Activated CD4-positive, alpha-beta memory T cell treated with anti-CD3 and anti-CD28 coated beads for 36 hours (primary cell): ENCODE measurements at regions not wholly inside any gene's neighbourhood (a gene's known extent, or its start where the extent isn't known, plus 50 kb on each side); places are given as distances from the start of the nearest gene placed in this dataset.

ENCODE experiments used
- CTCF ChIA-PET: fragments of 350-600 bp; sonication (Branson Sonifier 250); formaldehyde crosslinking; loops from one replicate; lab custom pipeline; 2021; ENCODE audit warnings: antibody characterized with exemption, inconsistent platforms; lab: Charles Lee
- POLR2A ChIA-PET: fragments of 350-600 bp; sonication (Branson Sonifier 250); formaldehyde crosslinking; loops from one replicate; lab custom pipeline; 2021; ENCODE audit warnings: antibody characterized with exemption; lab: Charles Lee
- DNase-seq: peaks from one replicate; pipeline ENCODE4 v3.0.0-alpha.2; 2020
- H3K27ac Mint-ChIP-seq: one replicate; pipeline ENCODE4 v1.8.0; 2021; ENCODE audit warnings: mixed read lengths
- H3K27me3 Mint-ChIP-seq: one replicate; pipeline ENCODE4 v1.8.0; 2021; ENCODE audit warnings: mixed read lengths
- H3K36me3 Mint-ChIP-seq: one replicate; pipeline ENCODE4 v1.8.0; 2021; ENCODE audit warnings: mixed read lengths
- H3K4me1 Mint-ChIP-seq: one replicate; pipeline ENCODE4 v1.8.0; 2021; ENCODE audit warnings: low read depth, mixed read lengths
- H3K4me3 Mint-ChIP-seq: one replicate; pipeline ENCODE4 v1.8.0; 2021; ENCODE audit warnings: mild to moderate bottlenecking, mixed read lengths
- H3K9me3 Mint-ChIP-seq: one replicate; pipeline ENCODE4 v1.8.0; 2021; ENCODE audit warnings: mixed read lengths
- intact Hi-C: fragments of 100-400 bp; cut with micrococcal nuclease; formaldehyde crosslinking; loops from one replicate; pipeline ENCODE4 v1.15.1; 2023

DNA sequence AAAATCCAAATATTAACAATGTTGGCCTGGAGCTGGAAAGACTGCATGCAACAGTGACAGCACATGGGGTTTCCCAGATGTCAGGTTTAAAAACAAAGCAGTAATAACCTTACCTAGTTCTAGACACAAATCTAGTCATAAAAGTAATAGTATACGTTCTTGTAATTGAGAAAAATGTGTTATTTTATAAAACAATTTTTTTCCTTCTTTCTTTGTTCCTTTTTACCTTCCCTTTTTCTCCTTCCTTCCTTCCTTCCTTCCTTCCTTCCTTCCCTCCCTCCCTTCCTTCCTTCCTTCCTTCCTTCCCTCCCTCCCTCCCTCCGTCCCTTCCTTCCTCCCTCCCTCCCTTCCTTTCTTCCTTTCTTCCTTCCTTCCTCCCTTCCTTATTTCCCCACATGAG, 242.7 kb upstream of the PDE10A start:
- H3K27ac Mint-ChIP-seq: no peak overlapping the region
- intact Hi-C loops: no loop called here
- peaks cover 8% of the 10 kb centered on the region for H3K9me3 Mint-ChIP-seq
- no peaks in the 10 kb centered on the region for H3K4me1 Mint-ChIP-seq
- H3K4me3 Mint-ChIP-seq: no peak overlapping the region
- ChIA-PET CTCF (interaction anchor here (0.7 kb wide), 1 partner anchor 21 kb away, joined by 3 read pairs; no protein-coding TSS in a partner anchor), POLR2A (no interaction called here)
- H3K36me3 Mint-ChIP-seq: no peaks in the 10 kb centered on the region
- no peak for DNase-seq
- H3K27me3 Mint-ChIP-seq: peaks cover 5% of the 10 kb centered on the region

DNA sequence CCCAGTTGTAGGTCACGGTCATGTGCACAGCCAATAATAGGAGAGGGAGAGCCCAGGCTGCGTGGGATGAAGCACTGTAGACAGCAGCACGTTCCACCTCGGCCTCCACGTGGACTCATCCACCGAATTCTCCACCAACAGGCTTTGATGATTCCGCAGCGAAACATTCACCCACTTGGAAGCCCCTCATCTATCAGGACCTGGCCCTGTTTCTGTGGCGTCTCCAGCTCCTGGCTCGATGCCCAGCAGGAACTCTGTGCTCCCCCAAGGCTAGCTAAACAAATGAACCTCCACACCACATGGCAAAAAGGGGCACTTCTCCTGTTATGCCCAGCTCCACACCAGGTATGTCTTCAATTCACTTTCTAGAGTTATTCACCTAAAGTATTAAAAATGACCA, 237.9 kb upstream of the PDE10A start:
- ChIA-PET POLR2A (no interaction called here), CTCF (no interaction called here)
- no peaks in the 10 kb centered on the region for H3K36me3 Mint-ChIP-seq
- H3K9me3 Mint-ChIP-seq: peaks cover under 1% of the 10 kb centered on the region
- H3K4me1 Mint-ChIP-seq: no peaks in the 10 kb centered on the region
- H3K4me3 Mint-ChIP-seq: no peak overlapping the region
- no peak overlapping the region for H3K27ac Mint-ChIP-seq
- intact Hi-C loops: no loop called here
- peaks cover 6% of the 10 kb centered on the region for H3K27me3 Mint-ChIP-seq
- no peak for DNase-seq

- ChIA-PET POLR2A (no interaction called here), CTCF (no interaction called here)
- H3K4me1 Mint-ChIP-seq: no peaks in the 10 kb centered on the region
- intact Hi-C loops: no loop called here
- no peak overlapping the region for H3K4me3 Mint-ChIP-seq
- DNase-seq: no peak
- no peaks in the 10 kb centered on the region for H3K9me3 Mint-ChIP-seq
- H3K36me3 Mint-ChIP-seq: no peaks in the 10 kb centered on the region
- H3K27me3 Mint-ChIP-seq: peaks cover 6% of the 10 kb centered on the region
- H3K27ac Mint-ChIP-seq: no peak overlapping the region
Measured at GRCh38 chr6:165899611-165900010, 236.6 kb upstream of the PDE10A start.

- intact Hi-C loops: no loop called here
- H3K27ac Mint-ChIP-seq: no peak overlapping the region
- ChIA-PET POLR2A (no interaction called here), CTCF (interaction anchor here (1.1 to 1.4 kb wide), 2 partner anchors 11 kb away, joined by 3 to 4 read pairs; no protein-coding TSS in a partner anchor)
- DNase-seq: no peak
- no peaks in the 10 kb centered on the region for H3K36me3 Mint-ChIP-seq
- H3K4me1 Mint-ChIP-seq: no peaks in the 10 kb centered on the region
- H3K27me3 Mint-ChIP-seq: peaks cover 9% of the 10 kb centered on the region
- no peaks in the 10 kb centered on the region for H3K9me3 Mint-ChIP-seq
- H3K4me3 Mint-ChIP-seq: no peak overlapping the region
Measured at GRCh38 chr6:165895421-165896165, 232.6 kb upstream of the PDE10A start.

DNA sequence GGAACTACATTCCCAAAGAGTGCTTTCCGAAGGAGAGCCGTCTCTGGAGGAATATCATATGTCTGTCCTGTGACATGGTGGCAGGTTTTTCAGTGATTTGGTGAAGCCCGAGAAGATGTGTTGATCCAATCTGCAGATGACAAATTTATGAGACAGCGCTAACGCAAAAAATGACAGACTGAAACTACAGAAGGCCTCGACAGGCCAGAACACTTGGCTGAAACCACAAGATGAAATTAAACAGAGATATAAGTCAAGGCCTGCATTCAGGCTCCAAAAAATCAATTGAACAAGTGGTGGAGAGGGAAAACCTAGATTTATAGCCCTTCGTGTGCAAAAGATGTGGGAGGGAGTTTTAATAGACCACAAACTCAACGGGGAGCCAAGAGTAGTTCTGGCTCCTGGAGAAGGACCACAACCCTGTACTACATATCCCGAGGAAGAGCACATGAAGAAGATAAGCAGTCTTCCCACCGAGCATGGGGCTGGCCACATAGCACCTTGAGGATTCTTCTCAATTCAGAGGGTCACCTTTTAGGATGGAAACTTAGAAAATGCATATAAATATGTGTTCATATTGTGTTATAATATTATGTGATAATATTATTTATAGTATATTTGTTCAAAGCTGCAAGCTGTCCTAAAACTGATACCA, 231.3 kb upstream of the PDE10A start:
- peaks cover 9% of the 10 kb centered on the region for H3K27me3 Mint-ChIP-seq
- intact Hi-C loops: no loop called here
- CTCF ChIA-PET: interaction anchor here (1.1 kb wide), 1 partner anchor 10 kb away, joined by 3 read pairs; no protein-coding TSS in a partner anchor
- no peak overlapping the region for H3K4me3 Mint-ChIP-seq
- no peaks in the 10 kb centered on the region for H3K36me3 Mint-ChIP-seq
- no peaks in the 10 kb centered on the region for H3K4me1 Mint-ChIP-seq
- POLR2A ChIA-PET: no interaction called here
- H3K27ac Mint-ChIP-seq: no peak overlapping the region
- H3K9me3 Mint-ChIP-seq: no peaks in the 10 kb centered on the region
- no peak for DNase-seq

DNA sequence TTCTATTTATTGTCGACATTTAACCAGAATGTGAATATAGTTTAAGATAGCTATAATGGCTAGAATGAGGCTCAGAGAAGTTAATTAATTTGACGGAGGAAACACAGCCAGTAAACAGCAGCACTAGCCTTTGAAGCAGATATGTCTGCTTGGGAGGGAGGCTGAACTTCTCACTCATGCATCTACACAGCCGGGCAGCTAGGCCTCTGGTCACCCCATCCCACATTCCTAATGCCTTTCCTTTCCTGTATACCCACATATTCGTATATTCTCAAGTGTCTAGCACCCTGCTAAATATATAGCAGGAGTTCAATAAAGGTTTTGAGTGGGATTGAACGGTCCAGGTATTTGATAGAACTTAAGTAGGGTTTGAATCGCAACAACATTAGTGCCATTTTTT, 230.4 kb upstream of the PDE10A start:
- intact Hi-C loops: no loop called here
- CTCF ChIA-PET: interaction anchor here (5.3 kb wide), 1 partner anchor 213 kb away, joined by 23 read pairs; no protein-coding TSS in a partner anchor
- Mint-ChIP-seq H3K36me3 (no peaks in the 10 kb centered on the region), H3K4me3 (no peak overlapping the region), H3K27me3 (peaks cover 5% of the 10 kb centered on the region), H3K4me1 (no peaks in the 10 kb centered on the region), H3K9me3 (no peaks in the 10 kb centered on the region), H3K27ac (no peak overlapping the region)
- DNase-seq: no peak
- POLR2A ChIA-PET: no interaction called here

- Mint-ChIP-seq H3K4me1 (no peaks in the 10 kb centered on the region), H3K27ac (no peak overlapping the region), H3K4me3 (no peak overlapping the region), H3K36me3 (no peaks in the 10 kb centered on the region), H3K9me3 (peaks cover 4% of the 10 kb centered on the region), H3K27me3 (peaks cover 5% of the 10 kb centered on the region)
- intact Hi-C loops: no loop called here
- ChIA-PET POLR2A (no interaction called here), CTCF (interaction anchor here (5.3 kb wide), 1 partner anchor 215 kb away, joined by 23 read pairs; no protein-coding TSS in a partner anchor)
- DNase-seq: no peak
Measured at GRCh38 chr6:165891320-165891719, 228.3 kb upstream of the PDE10A start.

DNA sequence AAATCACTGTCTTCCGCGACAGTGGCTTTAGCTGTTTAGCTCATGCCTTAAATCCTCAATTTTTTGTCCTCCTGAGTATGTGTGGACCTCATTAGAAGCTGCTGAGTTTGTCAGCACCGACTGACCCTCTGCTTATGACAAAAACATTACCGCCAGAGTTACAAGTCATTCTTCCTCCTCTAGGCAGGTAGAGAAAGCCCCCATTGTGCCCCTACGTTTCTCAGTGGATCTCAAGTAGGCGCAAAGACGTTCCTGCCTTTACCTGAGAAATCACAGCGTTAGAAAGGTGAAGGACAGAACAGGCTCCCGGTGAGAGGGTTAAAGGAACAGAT, 227.3 kb upstream of the PDE10A start:
- peaks cover 5% of the 10 kb centered on the region for H3K27me3 Mint-ChIP-seq
- H3K4me1 Mint-ChIP-seq: no peaks in the 10 kb centered on the region
- CTCF ChIA-PET: interaction anchor here (0.6 to 5.3 kb wide), 3 partner anchors 192 to 216 kb away, joined by 3 to 23 read pairs (median 3); no protein-coding TSS in a partner anchor
- no peaks in the 10 kb centered on the region for H3K36me3 Mint-ChIP-seq
- peaks cover 4% of the 10 kb centered on the region for H3K9me3 Mint-ChIP-seq
- H3K27ac Mint-ChIP-seq: no peak overlapping the region
- POLR2A ChIA-PET: no interaction called here
- H3K4me3 Mint-ChIP-seq: no peak overlapping the region
- no peak for DNase-seq
- intact Hi-C loops: no loop called here

- peak; percentile 28 for DNase-seq
- H3K36me3 Mint-ChIP-seq: no peaks in the 10 kb centered on the region
- H3K4me3 Mint-ChIP-seq: no peak overlapping the region
- peaks cover 5% of the 10 kb centered on the region for H3K27me3 Mint-ChIP-seq
- POLR2A ChIA-PET: no interaction called here
- H3K9me3 Mint-ChIP-seq: peaks cover 4% of the 10 kb centered on the region
- CTCF ChIA-PET: interaction anchor here (0.6 to 5.3 kb wide), 3 partner anchors 193 to 216 kb away, joined by 3 to 23 read pairs (median 3); no protein-coding TSS in a partner anchor
- no peak overlapping the region for H3K27ac Mint-ChIP-seq
- intact Hi-C loops: loop anchor here (10.0 kb wide), 1 partner anchor 495 kb away; the partner anchor contains the start of gene MPC1
- H3K4me1 Mint-ChIP-seq: peaks cover 3% of the 10 kb centered on the region
Measured at GRCh38 chr6:165889636-165890403, 226.8 kb upstream of the PDE10A start.

DNA sequence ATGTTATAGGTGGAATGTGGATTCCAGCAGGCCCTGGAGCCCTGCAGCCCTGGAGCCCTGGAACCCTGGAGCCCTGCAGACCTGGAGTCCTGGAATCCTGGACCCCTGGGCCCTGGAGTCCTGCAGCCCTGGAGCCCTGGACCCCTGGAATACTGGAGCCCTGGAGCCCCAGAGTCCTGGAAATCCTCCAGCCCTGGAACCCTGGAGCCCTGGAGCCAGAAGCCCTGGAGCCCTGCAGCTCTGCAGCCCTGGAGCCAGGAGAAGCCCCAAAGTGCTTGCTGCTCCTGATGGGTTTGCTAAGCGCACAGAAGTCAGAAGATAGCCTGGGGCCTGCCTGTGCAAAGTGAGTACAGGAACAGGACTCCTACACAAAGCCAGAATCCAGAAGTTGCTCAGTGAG, 223.1 kb upstream of the PDE10A start:
- Mint-ChIP-seq H3K9me3 (peaks cover 4% of the 10 kb centered on the region), H3K36me3 (no peaks in the 10 kb centered on the region), H3K4me1 (peaks cover 6% of the 10 kb centered on the region), H3K27ac (no peak overlapping the region), H3K4me3 (no peak overlapping the region), H3K27me3 (peaks cover 7% of the 10 kb centered on the region)
- intact Hi-C loops: loop anchor here (10.0 kb wide), 1 partner anchor 499 kb away; the partner anchor contains the start of gene MPC1
- DNase-seq: no peak
- CTCF ChIA-PET: interaction anchor here (0.6 to 4.0 kb wide), 5 partner anchors 36 to 515 kb away, joined by 3 to 25 read pairs (median 16); no protein-coding TSS in a partner anchor
- POLR2A ChIA-PET: no interaction called here

DNA sequence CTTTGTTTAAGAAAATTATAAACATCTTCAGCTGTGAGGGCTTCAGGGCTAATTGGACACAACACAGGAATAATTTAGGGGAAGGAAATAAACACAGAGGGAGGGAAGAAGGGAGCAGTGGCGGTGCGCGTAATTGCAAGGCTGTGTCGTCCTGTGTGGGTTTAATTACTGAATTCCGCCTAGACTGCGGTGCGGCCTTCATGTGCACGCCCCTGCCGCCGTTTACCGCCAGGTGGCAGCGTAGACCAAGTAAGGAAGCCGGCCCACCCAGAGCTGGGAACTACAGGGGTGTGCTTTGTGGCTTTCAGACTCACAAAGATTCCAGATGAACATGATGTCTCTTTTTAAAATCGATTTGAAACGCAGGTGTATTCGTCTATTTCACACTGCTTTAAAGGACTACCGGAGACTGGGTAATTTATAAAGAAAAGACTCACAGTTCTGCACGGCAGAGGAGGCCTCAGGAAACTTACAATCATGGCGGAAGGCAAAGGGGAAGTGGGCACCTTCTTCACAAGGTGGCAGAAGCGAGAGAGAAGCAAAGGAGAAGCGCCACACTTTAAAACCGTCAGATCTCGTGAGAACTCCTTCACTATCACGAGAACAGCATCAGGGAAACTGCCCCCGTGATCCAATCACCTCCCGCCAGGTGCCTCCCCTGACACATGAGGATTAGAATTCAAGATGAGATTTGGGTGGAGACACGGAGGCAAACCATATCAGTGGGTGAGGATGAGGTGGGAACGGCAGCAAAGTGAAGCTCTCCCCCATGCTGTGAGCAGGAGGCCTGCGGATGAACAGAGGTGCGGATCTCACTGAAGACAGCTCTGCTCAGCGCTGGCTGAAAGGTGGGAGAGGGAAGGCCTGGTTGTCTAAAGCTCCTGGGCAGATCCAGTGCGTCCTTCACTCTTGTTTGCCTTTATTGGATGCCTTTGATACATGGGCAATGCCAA, 222.0 kb upstream of the PDE10A start:
- Mint-ChIP-seq H3K27me3 (peaks cover 9% of the 10 kb centered on the region), H3K4me1 (peaks cover 6% of the 10 kb centered on the region), H3K36me3 (no peaks in the 10 kb centered on the region), H3K4me3 (no peak overlapping the region), H3K27ac (no peak overlapping the region), H3K9me3 (peaks cover 4% of the 10 kb centered on the region)
- POLR2A ChIA-PET: no interaction called here
- DNase-seq: peak; percentile 75
- intact Hi-C loops: loop anchor here (1.0 to 10.0 kb wide), 3 partner anchors 214 to 500 kb away; partner anchors contain the start of gene MPC1
- CTCF ChIA-PET: interaction anchor here (0.5 to 4.0 kb wide), 10 partner anchors 9 to 516 kb away, joined by 3 to 25 read pairs (median 4); no protein-coding TSS in a partner anchor
